WTC11 (cell line): ENCODE measurements at regions not wholly inside any gene's neighbourhood (a gene's known extent, or its start where the extent isn't known, plus 50 kb on each side); places are given as distances from the start of the nearest gene placed in this dataset.

Experiments
- ATAC-seq: fragments of 200-7000 bp; cut with Tn5 transposase; 2 replicates; pipeline ENCODE4 v1.10.0; 2021; ENCODE audit warnings: mild to moderate bottlenecking, moderate library complexity
- CTCF ChIA-PET: fragments of 300-600 bp; sonication (Branson Sonifier 250); formaldehyde crosslinking; loops from one replicate; lab custom pipeline; 2021; ENCODE audit warnings: antibody characterized with exemption; lab: Charles Lee
- POLR2A ChIA-PET: fragments of 350-600 bp; sonication (Branson Sonifier 250); formaldehyde crosslinking; loops from one replicate; lab custom pipeline; 2021; ENCODE audit warnings: antibody characterized with exemption; lab: Charles Lee
- DNase-seq: peaks from one replicate; pipeline ENCODE4 v3.0.0; 2021; ENCODE audit warnings: low spot score
- H3K27ac Mint-ChIP-seq: 2 replicates; pipeline ENCODE4 v1.8.0; 2021; ENCODE audit warnings: mixed read lengths
- H3K27me3 Mint-ChIP-seq: 2 replicates; pipeline ENCODE4 v1.8.0; 2021; ENCODE audit warnings: low read depth, mild to moderate bottlenecking, moderate library complexity, mixed read lengths
- H3K36me3 Mint-ChIP-seq: 2 replicates; pipeline ENCODE4 v1.8.0; 2021; ENCODE audit warnings: mixed read lengths
- H3K4me1 Mint-ChIP-seq: 2 replicates; pipeline ENCODE4 v1.8.0; 2022; ENCODE audit warnings: mixed read lengths
- H3K4me3 Mint-ChIP-seq: 2 replicates; pipeline ENCODE4 v1.8.0; 2021; ENCODE audit warnings: mild to moderate bottlenecking, moderate library complexity, mixed read lengths
- H3K9me3 Mint-ChIP-seq: 2 replicates; pipeline ENCODE4 v1.8.0; 2021; ENCODE audit warnings: mixed read lengths
- ATF3 ChIP-seq: sonication (generic); formaldehyde crosslinking; conservative IDR thresholded peaks from 2 replicates; pipeline ENCODE4 v1.8.1; 2022; ENCODE audit warnings: mild to moderate bottlenecking, missing genetic modification reagents
- CBFB ChIP-seq: sonication (generic); formaldehyde crosslinking; IDR thresholded peaks from 2 replicates; pipeline ENCODE4 v1.8.1; 2022; ENCODE audit warnings: mild to moderate bottlenecking, low read depth, missing genetic modification reagents
- CREM ChIP-seq: sonication (generic); formaldehyde crosslinking; IDR thresholded peaks from 2 replicates; pipeline ENCODE4 v1.8.1; 2022; ENCODE audit warnings: mild to moderate bottlenecking, missing genetic modification reagents, moderate library complexity
- E2F1 ChIP-seq: sonication (generic); formaldehyde crosslinking; IDR thresholded peaks from 2 replicates; pipeline ENCODE4 v1.8.0; 2022; ENCODE audit warnings: mild to moderate bottlenecking, missing genetic modification reagents
- ERG ChIP-seq: fragments of 250-450 bp; sonication (Bioruptor Pico); IDR thresholded peaks from 2 replicates; pipeline ENCODE4 v1.8.0; 2021; ENCODE audit warnings: mild to moderate bottlenecking
- FOXJ3 ChIP-seq: sonication (generic); formaldehyde crosslinking; IDR thresholded peaks from 2 replicates; pipeline ENCODE4 v1.9.0; 2021; ENCODE audit warnings: missing genetic modification reagents, mild to moderate bottlenecking, borderline replicate concordance
- GTF2I ChIP-seq: fragments of 250-450 bp; sonication (Bioruptor Pico); conservative IDR thresholded peaks from 2 replicates; pipeline ENCODE4 v1.4.0; 2021; ENCODE audit warnings: mild to moderate bottlenecking
- IRF2 ChIP-seq: sonication (generic); formaldehyde crosslinking; IDR thresholded peaks from 2 replicates; pipeline ENCODE4 v1.8.0; 2022; ENCODE audit warnings: low read depth, missing genetic modification reagents, borderline replicate concordance
- JAZF1 ChIP-seq: fragments of 250-450 bp; sonication (Bioruptor Pico); IDR thresholded peaks from 2 replicates; pipeline ENCODE4 v1.9.0; 2021; ENCODE audit warnings: moderate library complexity, mild to moderate bottlenecking, inconsistent platforms
- NFATC4 ChIP-seq: fragments of 250-450 bp; sonication (Bioruptor Pico); IDR thresholded peaks from 2 replicates; pipeline ENCODE4 v1.9.0; 2021; ENCODE audit warnings: mild to moderate bottlenecking
- NR2C2 ChIP-seq: sonication (generic); formaldehyde crosslinking; IDR thresholded peaks from 2 replicates; pipeline ENCODE4 v1.8.0; 2022; ENCODE audit warnings: mild to moderate bottlenecking, missing genetic modification reagents
- STAT6 ChIP-seq: sonication (generic); formaldehyde crosslinking; conservative IDR thresholded peaks from 2 replicates; pipeline ENCODE4 v1.8.1; 2023; ENCODE audit warnings: mild to moderate bottlenecking, low read depth, missing genetic modification reagents, moderate library complexity
- ZNF121 ChIP-seq: sonication (generic); formaldehyde crosslinking; IDR thresholded peaks from 2 replicates; pipeline ENCODE4 v1.8.0; 2023; ENCODE audit warnings: missing genetic modification reagents
- ZNF423 ChIP-seq: fragments of 250-450 bp; sonication (Bioruptor Pico); IDR thresholded peaks from 2 replicates; pipeline ENCODE4 v2.1.2; 2022; ENCODE audit warnings: mild to moderate bottlenecking, moderate library complexity
- ZNF425 ChIP-seq: fragments of 250-450 bp; sonication (Bioruptor Pico); conservative IDR thresholded peaks from 2 replicates; pipeline ENCODE4 v1.9.0; 2021; ENCODE audit warnings: mild to moderate bottlenecking
- TF ChIP-seq, protein P1 (sequence below): sonication (generic); formaldehyde crosslinking; IDR thresholded peaks from 2 replicates; pipeline ENCODE4 v1.8.0; 2022; ENCODE audit warnings: mild to moderate bottlenecking, missing genetic modification reagents
- TF ChIP-seq, protein P2 (sequence below): sonication (generic); formaldehyde crosslinking; IDR thresholded peaks from 2 replicates; pipeline ENCODE4 v1.8.1; 2022; ENCODE audit warnings: missing genetic modification reagents, borderline replicate concordance

DNA sequence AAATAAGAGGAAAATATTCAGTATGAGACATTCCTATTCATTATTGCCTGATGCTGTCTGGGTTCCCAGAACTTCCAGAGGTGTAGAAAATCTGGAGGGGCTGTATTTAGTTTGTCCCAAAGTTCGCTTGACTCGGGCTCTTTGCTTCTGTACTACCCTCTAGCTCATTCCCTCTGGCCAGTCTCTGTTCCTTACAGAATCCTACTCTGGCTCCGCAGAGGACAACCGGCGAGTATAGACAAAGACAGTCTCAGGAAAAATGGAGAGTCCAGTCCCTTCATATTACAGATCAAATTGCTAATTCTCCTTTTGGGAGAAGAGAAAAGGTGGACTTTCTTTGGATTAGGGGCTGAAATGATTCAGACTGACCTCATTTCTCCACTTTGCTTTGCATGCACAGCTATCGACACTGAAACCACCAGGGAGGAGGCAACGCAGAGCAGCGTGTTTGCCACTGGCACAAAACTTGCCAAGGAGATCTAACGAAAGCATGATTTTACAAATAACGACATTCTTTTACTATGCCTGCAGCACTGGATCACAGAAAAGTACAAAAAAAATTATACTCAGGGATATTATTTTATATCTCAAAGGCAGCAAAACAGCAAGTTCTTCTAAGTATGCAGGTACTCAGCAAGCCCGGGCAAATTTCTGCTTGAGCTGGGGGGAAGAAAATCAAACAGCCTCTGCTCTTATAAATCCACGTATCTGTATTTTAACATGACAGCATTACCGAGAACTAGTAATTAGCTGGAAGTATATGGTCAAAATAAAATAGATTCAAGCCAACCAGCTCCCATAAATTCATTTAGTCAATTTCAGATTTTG, 279.7 kb downstream of the NPR3 start:
- Mint-ChIP-seq H3K4me1 (peaks cover 4% of the 10 kb centered on the region), H3K4me3 (no peak overlapping the region), H3K9me3 (peaks cover 9% of the 10 kb centered on the region), H3K36me3 (no peaks in the 10 kb centered on the region)
- ATAC-seq, result no peak
- POLR2A ChIA-PET, result no interaction called here
- TF ChIP-seq ZNF423 (no peak), ATF3 (CRISPR knock-in tag) (no peak), CBFB (CRISPR knock-in tag) (no peak), ZNF425 (CRISPR knock-in tag) (no peak)
- TF ChIP-seq, protein P1, sequence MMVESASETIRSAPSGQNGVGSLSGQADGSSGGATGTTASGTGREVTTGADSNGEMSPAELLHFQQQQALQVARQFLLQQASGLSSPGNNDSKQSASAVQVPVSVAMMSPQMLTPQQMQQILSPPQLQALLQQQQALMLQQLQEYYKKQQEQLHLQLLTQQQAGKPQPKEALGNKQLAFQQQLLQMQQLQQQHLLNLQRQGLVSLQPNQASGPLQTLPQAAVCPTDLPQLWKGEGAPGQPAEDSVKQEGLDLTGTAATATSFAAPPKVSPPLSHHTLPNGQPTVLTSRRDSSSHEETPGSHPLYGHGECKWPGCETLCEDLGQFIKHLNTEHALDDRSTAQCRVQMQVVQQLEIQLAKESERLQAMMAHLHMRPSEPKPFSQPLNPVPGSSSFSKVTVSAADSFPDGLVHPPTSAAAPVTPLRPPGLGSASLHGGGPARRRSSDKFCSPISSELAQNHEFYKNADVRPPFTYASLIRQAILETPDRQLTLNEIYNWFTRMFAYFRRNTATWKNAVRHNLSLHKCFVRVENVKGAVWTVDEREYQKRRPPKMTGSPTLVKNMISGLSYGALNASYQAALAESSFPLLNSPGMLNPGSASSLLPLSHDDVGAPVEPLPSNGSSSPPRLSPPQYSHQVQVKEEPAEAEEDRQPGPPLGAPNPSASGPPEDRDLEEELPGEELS (CRISPR knock-in tag), result no peak
- TF ChIP-seq, protein P2, sequence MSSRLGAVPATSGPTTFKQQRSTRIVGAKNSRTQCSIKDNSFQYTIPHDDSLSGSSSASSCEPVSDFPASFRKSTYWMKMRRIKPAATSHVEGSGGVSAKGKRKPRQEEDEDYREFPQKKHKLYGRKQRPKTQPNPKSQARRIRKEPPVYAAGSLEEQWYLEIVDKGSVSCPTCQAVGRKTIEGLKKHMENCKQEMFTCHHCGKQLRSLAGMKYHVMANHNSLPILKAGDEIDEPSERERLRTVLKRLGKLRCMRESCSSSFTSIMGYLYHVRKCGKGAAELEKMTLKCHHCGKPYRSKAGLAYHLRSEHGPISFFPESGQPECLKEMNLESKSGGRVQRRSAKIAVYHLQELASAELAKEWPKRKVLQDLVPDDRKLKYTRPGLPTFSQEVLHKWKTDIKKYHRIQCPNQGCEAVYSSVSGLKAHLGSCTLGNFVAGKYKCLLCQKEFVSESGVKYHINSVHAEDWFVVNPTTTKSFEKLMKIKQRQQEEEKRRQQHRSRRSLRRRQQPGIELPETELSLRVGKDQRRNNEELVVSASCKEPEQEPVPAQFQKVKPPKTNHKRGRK (CRISPR knock-in tag), result no peak
- TF ChIP-seq, all 79 proteins: peak for 0
- no peak for DNase-seq
- CTCF ChIA-PET, result no interaction called here
- Mint-ChIP-seq H3K27me3 (no peaks in the 10 kb centered on the region), H3K27ac (peak overlapping the region; percentile 10; the same call in 1 of the 2 replicates)

DNA sequence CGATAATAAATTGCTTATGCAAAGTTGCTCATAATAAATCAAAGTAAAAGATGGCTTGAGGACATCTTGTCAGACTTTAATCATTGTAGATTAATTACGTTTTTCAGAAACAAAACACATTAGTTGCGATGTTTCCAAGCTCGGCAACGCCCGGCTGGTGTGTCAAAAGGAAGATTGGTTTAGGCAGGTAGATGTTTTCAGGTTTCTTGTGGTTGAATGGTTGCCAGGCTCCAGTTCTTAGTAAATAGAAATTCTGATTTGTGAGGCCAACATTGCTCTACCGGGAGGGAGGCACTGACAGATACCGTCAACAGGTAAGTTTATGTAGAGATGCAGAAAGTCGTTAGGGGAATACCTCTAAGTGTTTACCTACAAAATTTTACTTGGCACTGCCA, 280.3 kb downstream of the NPR3 start:
- Mint-ChIP-seq H3K27ac (no peak overlapping the region), H3K9me3 (peaks cover 3% of the 10 kb centered on the region), H3K4me1 (peaks cover 4% of the 10 kb centered on the region), H3K27me3 (no peaks in the 10 kb centered on the region), H3K36me3 (no peaks in the 10 kb centered on the region), H3K4me3 (no peak overlapping the region)
- no peak for DNase-seq
- ChIA-PET POLR2A (no interaction called here), CTCF (no interaction called here)
- no peak for TF ChIP-seq NFATC4 (CRISPR knock-in tag)
- no peak for TF ChIP-seq ERG
- TF ChIP-seq E2F1, result no peak
- TF ChIP-seq, protein P1 (CRISPR knock-in tag), result no peak
- TF ChIP-seq CREM, result no peak
- TF ChIP-seq STAT6 (CRISPR knock-in tag), result no peak
- no peak for TF ChIP-seq ZNF423
- TF ChIP-seq JAZF1 (CRISPR knock-in tag), result no peak
- no peak for TF ChIP-seq FOXJ3 (CRISPR knock-in tag)
- TF ChIP-seq IRF2 (CRISPR knock-in tag), result no peak
- TF ChIP-seq NR2C2, result no peak
- TF ChIP-seq ZNF121 (CRISPR knock-in tag), result no peak
- TF ChIP-seq GTF2I, result no peak
- no peak for ATAC-seq
